Gastroesophageal sphincter (tissue), 4 donors: ENCODE measurements at regions not wholly inside any gene's neighbourhood (a gene's known extent, or its start where the extent isn't known, plus 50 kb on each side); places are given as distances from the start of the nearest gene placed in this dataset.

Source experiments
- ATAC-seq: fragments of 150-250 bp; one replicate; pipeline ENCODE4 v1.9.1; 2016; ENCODE audit warnings: mild to moderate bottlenecking, moderate library complexity
- H3K27ac ChIP-seq, 4 donors: fragments of 200-600 bp; sonication (generic) in 3 of 4; 1 replicate in 3 of 4; 2 replicates in 1 of 4; pipeline ENCODE4 v1.5.1; 2016 to 2019
- H3K27me3 ChIP-seq: fragments of 200-600 bp; sonication (generic); one replicate; pipeline ENCODE4 v1.5.1; 2019
- H3K36me3 ChIP-seq, 2 donors: fragments of 200-600 bp; sonication (generic); one replicate each; pipeline ENCODE4 v1.5.1; 2019; ENCODE audit warnings: control low read depth in 1 of 2
- H3K4me1 ChIP-seq, 3 donors: fragments of 200-600 bp; sonication (generic); 1 replicate in 2 of 3; 2 replicates in 1 of 3; pipeline ENCODE4 v1.5.1; 2016 to 2019; ENCODE audit warnings: control low read depth in 2 of 3
- H3K4me3 ChIP-seq, 2 donors: fragments of 200-600 bp; sonication (generic); one replicate each; pipeline ENCODE4 v1.5.1; 2019; ENCODE audit warnings: mild to moderate bottlenecking in 1 of 2, moderate library complexity in 1 of 2
- H3K9me3 ChIP-seq, 3 donors: fragments of 200-600 bp; sonication (generic); one replicate each; pipeline ENCODE4 v1.5.1; 2017 to 2019; ENCODE audit warnings: control low read depth in 2 of 3
- CTCF ChIP-seq, 4 experiments: fragments of 200-600 bp in 2 of 4; fragments of 450-650 bp in 2 of 4; sonication (generic) in 1 of 4; IDR thresholded peaks; one replicate each; pipeline ENCODE4 v1.5.1; 2017 to 2019; ENCODE audit warnings: antibody characterized with exemption in 4 of 4, mild to moderate bottlenecking in 2 of 4, moderate library complexity in 2 of 4
- EP300 ChIP-seq: sonication (generic); formaldehyde crosslinking; IDR thresholded peaks from one replicate; pipeline ENCODE4 v1.6.1; 2017; ENCODE audit warnings: antibody characterized with exemption, mild to moderate bottlenecking
- POLR2A ChIP-seq, 2 donors: fragments of 450-650 bp; IDR thresholded peaks; one replicate each; pipeline ENCODE4 v1.6.1; 2017; ENCODE audit warnings: antibody characterized with exemption in 2 of 2, mild to moderate bottlenecking in 2 of 2, moderate library complexity in 1 of 2
- POLR2AphosphoS5 ChIP-seq: sonication (generic); formaldehyde crosslinking; IDR thresholded peaks from one replicate; pipeline ENCODE4 v1.6.1; 2017; ENCODE audit warnings: antibody characterized with exemption
- WGBS, 2 donors: methylation state at CpG; one replicate each; pipeline ENCODE4 v1.1.5; 2018; ENCODE audit warnings: low coverage in 1 of 2; 5-methylcytosine and 5-hydroxymethylcytosine counted together

GRCh38 chr18:70636991-70637390 lies 348.1 kb downstream of the SOCS6 start:
- TF ChIP-seq POLR2A (IDR thresholded peaks at IDR 0.05) (no peak), EP300 (no peak), POLR2AphosphoS5 (no peak), CTCF (IDR thresholded peaks at IDR 0.05) (no peak)
- Histone ChIP-seq H3K27me3 (no peaks in the 10 kb centered on the region), H3K36me3 (no peaks in the 10 kb centered on the region), H3K27ac (no peak overlapping the region), H3K9me3 (peaks cover 0 to 6% (median 0%) of the 10 kb centered on the region in 3 donors), H3K4me1 (no peaks in the 10 kb centered on the region), H3K4me3 (no peak overlapping the region)
- 92% methylated on average over 1 of the region's 1 CpG; no CpG with 5 or more reads in 1 of the 2 donors for WGBS, 2 donors
- no peak for ATAC-seq

- ATAC-seq = no peak
These were observed 345.8 kb downstream of the SOCS6 start for GRCh38 chr18:70634576-70635147.

DNA sequence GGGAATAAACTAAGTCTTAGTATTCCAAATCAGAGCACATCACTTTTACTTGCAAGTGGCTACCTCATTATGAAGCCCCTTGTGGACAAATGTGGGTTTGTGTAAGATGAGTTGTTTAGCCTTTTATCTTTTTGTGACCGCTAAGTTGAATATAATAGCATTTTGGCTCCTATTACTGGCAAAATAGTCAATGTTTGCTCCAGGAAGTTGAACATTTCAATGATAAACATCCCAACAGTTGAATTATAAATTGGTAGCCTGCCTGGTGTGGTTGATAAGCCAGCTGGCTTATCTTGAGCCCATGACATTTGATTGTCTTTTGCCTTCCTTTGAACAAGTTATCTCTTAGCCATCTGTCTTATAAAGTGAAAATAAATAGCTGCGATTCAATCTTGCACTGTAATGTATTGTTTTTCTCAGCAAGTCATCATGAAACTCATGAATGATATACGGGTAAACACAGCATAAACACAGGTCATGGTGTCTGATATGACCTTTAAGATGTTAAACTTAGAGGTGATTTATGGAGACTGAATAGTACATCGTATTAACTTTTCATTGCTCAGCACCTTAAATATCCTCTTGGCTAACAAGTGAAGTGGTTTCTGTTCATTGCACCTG lies 338.4 kb downstream of the SOCS6 start:
- Histone ChIP-seq H3K36me3 (no peaks in the 10 kb centered on the region), H3K27ac (no peak overlapping the region), H3K4me3 (no peak overlapping the region), H3K27me3 (no peaks in the 10 kb centered on the region), H3K4me1 (no peaks in the 10 kb centered on the region), H3K9me3 (no peaks in the 10 kb centered on the region)
- no peak for TF ChIP-seq POLR2AphosphoS5
- TF ChIP-seq POLR2A (IDR thresholded peaks at IDR 0.05) = no peak
- TF ChIP-seq EP300 = no peak
- TF ChIP-seq CTCF (IDR thresholded peaks at IDR 0.05) = no peak
- ATAC-seq = no peak
- WGBS, 2 donors = 13 to 38% methylated on average over 3 to 4 of the region's 4 CpGs

More at GRCh38 chr18:70634576-70635147, 345.8 kb downstream of the SOCS6 start:
- WGBS, 2 donors = 66% methylated on average over 3 of the region's 3 CpGs
- Histone ChIP-seq H3K36me3 (no peaks in the 10 kb centered on the region), H3K27me3 (no peaks in the 10 kb centered on the region), H3K9me3 (peaks cover 0 to 6% (median 0%) of the 10 kb centered on the region in 3 donors), H3K4me3 (no peak overlapping the region), H3K27ac (no peak overlapping the region), H3K4me1 (no peaks in the 10 kb centered on the region)
- no peak for TF ChIP-seq POLR2AphosphoS5
- no peak for TF ChIP-seq CTCF (IDR thresholded peaks at IDR 0.05)
- TF ChIP-seq EP300 = no peak
- no peak for TF ChIP-seq POLR2A (IDR thresholded peaks at IDR 0.05)

DNA sequence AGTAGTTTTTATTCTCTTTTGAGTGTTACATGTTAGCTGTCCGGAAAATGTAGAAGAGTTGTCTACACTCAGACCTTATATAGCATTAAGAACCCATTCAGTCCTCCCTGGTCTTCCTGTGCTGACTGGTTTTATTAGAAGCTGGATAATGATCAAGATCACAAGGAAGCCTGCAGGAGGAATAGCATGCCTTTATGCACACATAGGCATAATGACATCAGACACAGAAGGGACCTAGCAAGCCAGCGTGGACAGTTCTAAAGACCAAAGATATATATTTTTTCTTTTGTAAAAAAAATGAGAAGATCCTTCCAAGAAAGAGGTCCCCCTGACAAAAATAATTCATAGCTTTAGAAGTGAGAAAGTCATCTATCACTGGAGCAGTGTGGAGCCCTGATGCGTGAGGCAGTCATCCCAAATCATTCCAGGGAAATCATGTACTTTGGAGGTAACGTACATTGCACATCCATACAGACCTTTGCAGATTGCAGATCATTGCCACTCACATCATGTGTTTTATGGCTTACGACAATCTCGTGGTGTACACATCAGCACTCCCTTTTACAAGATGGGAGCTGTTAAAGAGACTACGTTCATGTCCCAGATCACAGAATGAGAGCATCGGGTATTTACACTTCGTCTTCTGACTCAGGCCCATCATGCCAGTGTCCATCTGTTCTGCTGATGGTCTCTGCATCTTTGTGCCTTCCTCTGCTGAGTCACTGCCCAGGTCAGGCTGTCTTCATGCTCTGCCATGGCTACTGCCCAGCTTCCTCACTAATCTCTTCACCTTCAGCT lies 334.0 kb downstream of the SOCS6 start:
- H3K4me1 ChIP-seq = no peaks in the 10 kb centered on the region
- WGBS, 2 donors = 74 to 79% methylated on average over 4 to 9 of the region's 9 CpGs
- H3K4me3 ChIP-seq = no peak overlapping the region
- H3K27me3 ChIP-seq = no peaks in the 10 kb centered on the region
- no peaks in the 10 kb centered on the region for H3K9me3 ChIP-seq
- H3K36me3 ChIP-seq = no peaks in the 10 kb centered on the region
- TF ChIP-seq POLR2AphosphoS5 (no peak), EP300 (no peak), POLR2A (IDR thresholded peaks at IDR 0.05) (no peak), CTCF (IDR thresholded peaks at IDR 0.05) (no peak)
- no peak for ATAC-seq
- no peak overlapping the region for H3K27ac ChIP-seq
